Liver (tissue), 3 donors: ENCODE measurements at regions not wholly inside any gene's neighbourhood (a gene's known extent, or its start where the extent isn't known, plus 50 kb on each side); places are given as distances from the start of the nearest gene placed in this dataset.

Experiments
- EGR1 ChIP-seq, 2 donors: IDR thresholded peaks; 2 replicates each; pipeline ENCODE4 v1.6.1; 2016 to 2018; ENCODE audit warnings: antibody characterized with exemption in 2 of 2, low read depth in 2 of 2
- GABPA ChIP-seq, 2 donors: IDR thresholded peaks in 1 of 2; conservative IDR thresholded peaks in 1 of 2; 2 replicates each; pipeline ENCODE4 v1.6.1; 2016; ENCODE audit warnings: antibody characterized with exemption in 2 of 2, mild to moderate bottlenecking in 1 of 2, moderate library complexity in 1 of 2
- HNF4A ChIP-seq, 2 donors: conservative IDR thresholded peaks; 2 replicates each; pipeline ENCODE4 v1.6.1; 2016; ENCODE audit warnings: antibody characterized with exemption in 2 of 2, mild to moderate bottlenecking in 2 of 2
- JUND ChIP-seq, 2 donors: IDR thresholded peaks; 2 replicates each; pipeline ENCODE4 v1.6.1; 2016; ENCODE audit warnings: antibody characterized with exemption in 2 of 2
- RAD21 ChIP-seq, 2 donors: IDR thresholded peaks; 2 replicates each; pipeline ENCODE4 v1.6.1; 2016; ENCODE audit warnings: antibody characterized with exemption in 2 of 2, mild to moderate bottlenecking in 2 of 2
- RXRA ChIP-seq, 2 donors: IDR thresholded peaks; 2 replicates each; pipeline ENCODE4 v1.6.1; 2017 to 2018; ENCODE audit warnings: antibody characterized with exemption in 2 of 2, mild to moderate bottlenecking in 1 of 2
- SP1 ChIP-seq: IDR thresholded peaks from 2 replicates; pipeline ENCODE4 v1.6.1; 2018; ENCODE audit warnings: antibody characterized with exemption, mild to moderate bottlenecking
- TAF1 ChIP-seq: conservative IDR thresholded peaks from 2 replicates; pipeline ENCODE4 v1.6.1; 2016; ENCODE audit warnings: antibody characterized with exemption, mild to moderate bottlenecking
- YY1 ChIP-seq: IDR thresholded peaks from 2 replicates; pipeline ENCODE4 v1.6.1; 2016; ENCODE audit warnings: antibody characterized with exemption, mild to moderate bottlenecking
- TF ChIP-seq, protein P1 (sequence below): fragments of 150-350 bp; IDR thresholded peaks from 2 replicates; pipeline ENCODE4 v1.5.1; 2017; ENCODE audit warnings: improper control_type of control experiment, low read depth, low read length; ENCODE audit not compliant: missing input control
- TF ChIP-seq, protein P2 (sequence below): IDR thresholded peaks from 2 replicates; pipeline ENCODE4 v1.6.1; 2016; ENCODE audit warnings: antibody characterized with exemption, mild to moderate bottlenecking
- TF ChIP-seq, protein P3 (sequence below): IDR thresholded peaks from 2 replicates; pipeline ENCODE4 v1.6.1; 2016; ENCODE audit warnings: antibody characterized with exemption
- TF ChIP-seq, protein P4 (sequence below): IDR thresholded peaks from 2 replicates; pipeline ENCODE4 v1.6.1; 2016; ENCODE audit warnings: antibody characterized with exemption
- TF ChIP-seq, protein P5 (sequence below): IDR thresholded peaks from 2 replicates; pipeline ENCODE4 v1.6.1; 2016; ENCODE audit warnings: antibody characterized with exemption
- donor health status: healthy.
- donor health status: healthy.

DNA sequence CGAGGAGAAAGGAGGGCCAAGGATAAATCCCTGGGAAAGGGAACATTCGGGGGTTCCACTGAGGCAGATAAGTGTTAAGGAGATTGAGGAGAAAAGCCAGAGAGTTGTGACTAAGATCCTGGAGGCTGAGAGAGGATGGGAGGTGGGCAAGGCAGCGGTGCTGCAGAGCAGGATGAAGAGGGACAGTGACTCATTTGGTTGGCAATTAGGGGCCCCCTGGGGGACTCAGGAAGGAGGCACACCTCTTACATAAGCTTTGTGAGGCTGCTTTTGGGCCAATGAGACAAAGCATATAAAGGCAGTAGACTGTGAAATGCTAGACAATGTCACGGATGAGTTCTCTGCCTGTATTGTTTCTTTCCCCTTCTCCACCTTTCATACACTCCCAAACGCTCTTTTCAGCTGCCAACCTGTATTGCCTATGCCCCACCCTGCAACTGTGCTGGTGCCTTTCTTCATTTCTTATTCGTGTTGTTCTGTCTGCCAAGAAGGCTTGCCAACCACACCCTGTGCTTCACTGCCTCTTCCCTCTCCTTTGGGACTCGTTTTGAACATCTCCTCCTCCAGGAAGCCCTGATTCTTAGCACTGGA is 246.8 kb upstream of the KIRREL3 start:
- TF ChIP-seq, protein P1, sequence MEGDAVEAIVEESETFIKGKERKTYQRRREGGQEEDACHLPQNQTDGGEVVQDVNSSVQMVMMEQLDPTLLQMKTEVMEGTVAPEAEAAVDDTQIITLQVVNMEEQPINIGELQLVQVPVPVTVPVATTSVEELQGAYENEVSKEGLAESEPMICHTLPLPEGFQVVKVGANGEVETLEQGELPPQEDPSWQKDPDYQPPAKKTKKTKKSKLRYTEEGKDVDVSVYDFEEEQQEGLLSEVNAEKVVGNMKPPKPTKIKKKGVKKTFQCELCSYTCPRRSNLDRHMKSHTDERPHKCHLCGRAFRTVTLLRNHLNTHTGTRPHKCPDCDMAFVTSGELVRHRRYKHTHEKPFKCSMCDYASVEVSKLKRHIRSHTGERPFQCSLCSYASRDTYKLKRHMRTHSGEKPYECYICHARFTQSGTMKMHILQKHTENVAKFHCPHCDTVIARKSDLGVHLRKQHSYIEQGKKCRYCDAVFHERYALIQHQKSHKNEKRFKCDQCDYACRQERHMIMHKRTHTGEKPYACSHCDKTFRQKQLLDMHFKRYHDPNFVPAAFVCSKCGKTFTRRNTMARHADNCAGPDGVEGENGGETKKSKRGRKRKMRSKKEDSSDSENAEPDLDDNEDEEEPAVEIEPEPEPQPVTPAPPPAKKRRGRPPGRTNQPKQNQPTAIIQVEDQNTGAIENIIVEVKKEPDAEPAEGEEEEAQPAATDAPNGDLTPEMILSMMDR: no peak
- TF ChIP-seq, protein P2, sequence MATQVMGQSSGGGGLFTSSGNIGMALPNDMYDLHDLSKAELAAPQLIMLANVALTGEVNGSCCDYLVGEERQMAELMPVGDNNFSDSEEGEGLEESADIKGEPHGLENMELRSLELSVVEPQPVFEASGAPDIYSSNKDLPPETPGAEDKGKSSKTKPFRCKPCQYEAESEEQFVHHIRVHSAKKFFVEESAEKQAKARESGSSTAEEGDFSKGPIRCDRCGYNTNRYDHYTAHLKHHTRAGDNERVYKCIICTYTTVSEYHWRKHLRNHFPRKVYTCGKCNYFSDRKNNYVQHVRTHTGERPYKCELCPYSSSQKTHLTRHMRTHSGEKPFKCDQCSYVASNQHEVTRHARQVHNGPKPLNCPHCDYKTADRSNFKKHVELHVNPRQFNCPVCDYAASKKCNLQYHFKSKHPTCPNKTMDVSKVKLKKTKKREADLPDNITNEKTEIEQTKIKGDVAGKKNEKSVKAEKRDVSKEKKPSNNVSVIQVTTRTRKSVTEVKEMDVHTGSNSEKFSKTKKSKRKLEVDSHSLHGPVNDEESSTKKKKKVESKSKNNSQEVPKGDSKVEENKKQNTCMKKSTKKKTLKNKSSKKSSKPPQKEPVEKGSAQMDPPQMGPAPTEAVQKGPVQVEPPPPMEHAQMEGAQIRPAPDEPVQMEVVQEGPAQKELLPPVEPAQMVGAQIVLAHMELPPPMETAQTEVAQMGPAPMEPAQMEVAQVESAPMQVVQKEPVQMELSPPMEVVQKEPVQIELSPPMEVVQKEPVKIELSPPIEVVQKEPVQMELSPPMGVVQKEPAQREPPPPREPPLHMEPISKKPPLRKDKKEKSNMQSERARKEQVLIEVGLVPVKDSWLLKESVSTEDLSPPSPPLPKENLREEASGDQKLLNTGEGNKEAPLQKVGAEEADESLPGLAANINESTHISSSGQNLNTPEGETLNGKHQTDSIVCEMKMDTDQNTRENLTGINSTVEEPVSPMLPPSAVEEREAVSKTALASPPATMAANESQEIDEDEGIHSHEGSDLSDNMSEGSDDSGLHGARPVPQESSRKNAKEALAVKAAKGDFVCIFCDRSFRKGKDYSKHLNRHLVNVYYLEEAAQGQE: no peak
- TF ChIP-seq, protein P3, sequence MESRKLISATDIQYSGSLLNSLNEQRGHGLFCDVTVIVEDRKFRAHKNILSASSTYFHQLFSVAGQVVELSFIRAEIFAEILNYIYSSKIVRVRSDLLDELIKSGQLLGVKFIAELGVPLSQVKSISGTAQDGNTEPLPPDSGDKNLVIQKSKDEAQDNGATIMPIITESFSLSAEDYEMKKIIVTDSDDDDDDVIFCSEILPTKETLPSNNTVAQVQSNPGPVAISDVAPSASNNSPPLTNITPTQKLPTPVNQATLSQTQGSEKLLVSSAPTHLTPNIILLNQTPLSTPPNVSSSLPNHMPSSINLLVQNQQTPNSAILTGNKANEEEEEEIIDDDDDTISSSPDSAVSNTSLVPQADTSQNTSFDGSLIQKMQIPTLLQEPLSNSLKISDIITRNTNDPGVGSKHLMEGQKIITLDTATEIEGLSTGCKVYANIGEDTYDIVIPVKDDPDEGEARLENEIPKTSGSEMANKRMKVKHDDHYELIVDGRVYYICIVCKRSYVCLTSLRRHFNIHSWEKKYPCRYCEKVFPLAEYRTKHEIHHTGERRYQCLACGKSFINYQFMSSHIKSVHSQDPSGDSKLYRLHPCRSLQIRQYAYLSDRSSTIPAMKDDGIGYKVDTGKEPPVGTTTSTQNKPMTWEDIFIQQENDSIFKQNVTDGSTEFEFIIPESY: no peak
- TF ChIP-seq, protein P4, sequence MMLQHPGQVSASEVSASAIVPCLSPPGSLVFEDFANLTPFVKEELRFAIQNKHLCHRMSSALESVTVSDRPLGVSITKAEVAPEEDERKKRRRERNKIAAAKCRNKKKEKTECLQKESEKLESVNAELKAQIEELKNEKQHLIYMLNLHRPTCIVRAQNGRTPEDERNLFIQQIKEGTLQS: no peak
- no peak for TF ChIP-seq YY1
- no peak for TF ChIP-seq GABPA (IDR thresholded peaks at IDR 0.05 in 1 of 2, conservative IDR thresholded peaks at IDR 0.05 in 1 of 2)
- TF ChIP-seq RAD21 (IDR thresholded peaks at IDR 0.05): no peak
- TF ChIP-seq, protein P5, sequence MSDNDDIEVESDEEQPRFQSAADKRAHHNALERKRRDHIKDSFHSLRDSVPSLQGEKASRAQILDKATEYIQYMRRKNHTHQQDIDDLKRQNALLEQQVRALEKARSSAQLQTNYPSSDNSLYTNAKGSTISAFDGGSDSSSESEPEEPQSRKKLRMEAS: no peak
- no peak for TF ChIP-seq JUND (IDR thresholded peaks at IDR 0.05)
- no peak for TF ChIP-seq TAF1
- TF ChIP-seq HNF4A (conservative IDR thresholded peaks at IDR 0.05): no peak
- no peak for TF ChIP-seq RXRA (IDR thresholded peaks at IDR 0.05)
- TF ChIP-seq SP1: no peak
- TF ChIP-seq EGR1 (IDR thresholded peaks at IDR 0.05; ENCODE audit: low read depth in 2 of 2): no peak
